Lower lobe of right lung (tissue), 2 donors: ENCODE measurements at regions not wholly inside any gene's neighbourhood (a gene's known extent, or its start where the extent isn't known, plus 50 kb on each side); places are given as distances from the start of the nearest gene placed in this dataset.

Experiments
- ATAC-seq, 2 donors: fragments of 200-7000 bp; cut with Tn5 transposase; one replicate each; pipeline ENCODE4 v1.9.1; 2020 to 2022; ENCODE audit warnings: mild to moderate bottlenecking in 2 of 2, moderate library complexity in 2 of 2
- DNase-seq: peaks from one replicate; pipeline ENCODE4 v3.0.0-alpha.2; 2020
- H3K27ac ChIP-seq: fragments of 200-600 bp; one replicate; pipeline ENCODE4 v1.8.0; 2022
- H3K27me3 ChIP-seq: fragments of 200-600 bp; one replicate; pipeline ENCODE4 v1.8.0; 2022; ENCODE audit warnings: low read depth
- H3K36me3 ChIP-seq: fragments of 200-600 bp; one replicate; pipeline ENCODE4 v1.8.0; 2022; ENCODE audit warnings: mild to moderate bottlenecking
- H3K4me1 ChIP-seq: fragments of 200-600 bp; one replicate; pipeline ENCODE4 v1.8.0; 2022
- H3K4me3 ChIP-seq: fragments of 200-600 bp; one replicate; pipeline ENCODE4 v1.8.0; 2022; ENCODE audit warnings: mild to moderate bottlenecking
- H3K9me3 ChIP-seq: fragments of 200-600 bp; one replicate; pipeline ENCODE4 v1.8.0; 2022
- intact Hi-C: fragments of 100-400 bp; cut with DNase I; formaldehyde crosslinking; loops from one replicate; pipeline ENCODE4 v1.11.0; 2022
- TF ChIP-seq, protein P1 (sequence below): fragments of 200-600 bp; IDR thresholded peaks from one replicate; pipeline ENCODE4 v1.8.0; 2022; ENCODE audit warnings: antibody characterized with exemption, mild to moderate bottlenecking
- donor health status: DM: no; HTN: yes; CAD: no; lungs with severe emphysema.

DNA sequence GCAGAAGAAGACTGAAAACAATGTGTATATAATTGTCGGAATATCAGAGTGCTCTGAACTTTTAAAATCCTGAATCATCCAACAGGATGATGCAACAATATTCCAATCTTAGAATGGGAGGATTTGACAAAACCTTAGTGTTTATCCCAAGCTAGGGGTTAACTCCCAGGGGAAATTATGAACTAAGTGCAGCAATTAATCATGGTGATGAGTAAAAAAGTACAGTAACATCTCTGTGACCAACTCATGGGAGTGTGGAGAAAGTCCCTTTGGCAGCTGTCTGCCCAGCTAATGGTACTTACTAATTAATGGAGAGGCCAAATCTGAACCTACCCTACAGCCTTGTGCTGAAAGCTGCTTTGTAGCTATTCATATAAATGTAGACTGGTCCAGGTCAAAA is 257.6 kb upstream of the DDX53 start:
- ATAC-seq (no peak), DNase-seq (no peak)
- no peaks in the 10 kb centered on the region for H3K4me1 ChIP-seq
- no peaks in the 10 kb centered on the region for H3K27me3 ChIP-seq
- H3K27ac ChIP-seq: no peak overlapping the region
- no peaks in the 10 kb centered on the region for H3K9me3 ChIP-seq
- intact Hi-C loops: no loop called here
- H3K36me3 ChIP-seq: no peaks in the 10 kb centered on the region
- TF ChIP-seq, protein P1, sequence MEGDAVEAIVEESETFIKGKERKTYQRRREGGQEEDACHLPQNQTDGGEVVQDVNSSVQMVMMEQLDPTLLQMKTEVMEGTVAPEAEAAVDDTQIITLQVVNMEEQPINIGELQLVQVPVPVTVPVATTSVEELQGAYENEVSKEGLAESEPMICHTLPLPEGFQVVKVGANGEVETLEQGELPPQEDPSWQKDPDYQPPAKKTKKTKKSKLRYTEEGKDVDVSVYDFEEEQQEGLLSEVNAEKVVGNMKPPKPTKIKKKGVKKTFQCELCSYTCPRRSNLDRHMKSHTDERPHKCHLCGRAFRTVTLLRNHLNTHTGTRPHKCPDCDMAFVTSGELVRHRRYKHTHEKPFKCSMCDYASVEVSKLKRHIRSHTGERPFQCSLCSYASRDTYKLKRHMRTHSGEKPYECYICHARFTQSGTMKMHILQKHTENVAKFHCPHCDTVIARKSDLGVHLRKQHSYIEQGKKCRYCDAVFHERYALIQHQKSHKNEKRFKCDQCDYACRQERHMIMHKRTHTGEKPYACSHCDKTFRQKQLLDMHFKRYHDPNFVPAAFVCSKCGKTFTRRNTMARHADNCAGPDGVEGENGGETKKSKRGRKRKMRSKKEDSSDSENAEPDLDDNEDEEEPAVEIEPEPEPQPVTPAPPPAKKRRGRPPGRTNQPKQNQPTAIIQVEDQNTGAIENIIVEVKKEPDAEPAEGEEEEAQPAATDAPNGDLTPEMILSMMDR: no peak
- no peak overlapping the region for H3K4me3 ChIP-seq

DNA sequence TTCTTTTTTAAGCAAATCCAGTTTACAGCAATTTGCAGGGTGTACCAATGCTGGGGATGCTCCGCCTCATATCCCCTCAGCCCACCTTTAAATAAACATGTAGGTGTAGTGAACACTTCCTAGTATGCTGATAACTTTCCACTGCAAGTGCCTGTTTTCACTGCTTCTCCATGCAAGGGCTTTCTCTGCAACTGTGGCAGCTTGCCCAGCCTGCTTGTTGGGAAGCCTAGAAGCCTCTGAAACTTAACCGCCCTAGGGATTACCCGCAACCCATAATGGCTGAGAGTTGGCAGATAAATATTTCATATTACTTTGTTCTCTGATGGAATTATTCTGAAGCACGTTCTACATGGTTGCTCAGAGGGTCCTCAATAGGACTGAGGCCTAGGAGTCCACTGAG is 253.7 kb upstream of the DDX53 start:
- H3K27me3 ChIP-seq: no peaks in the 10 kb centered on the region
- DNase-seq: no peak
- no peak for ATAC-seq
- no peaks in the 10 kb centered on the region for H3K9me3 ChIP-seq
- no peaks in the 10 kb centered on the region for H3K36me3 ChIP-seq
- intact Hi-C loops: no loop called here
- TF ChIP-seq, protein P1: no peak
- H3K4me3 ChIP-seq: no peak overlapping the region
- H3K4me1 ChIP-seq: no peaks in the 10 kb centered on the region
- no peak overlapping the region for H3K27ac ChIP-seq

- no peak overlapping the region for H3K4me3 ChIP-seq
- no peaks in the 10 kb centered on the region for H3K4me1 ChIP-seq
- TF ChIP-seq, protein P1: peak; percentile 58
- no peak for DNase-seq
- H3K27ac ChIP-seq: no peak overlapping the region
- peak in 1 of 2 donors; percentile 80 for ATAC-seq
- H3K36me3 ChIP-seq: no peaks in the 10 kb centered on the region
- H3K27me3 ChIP-seq: no peaks in the 10 kb centered on the region
- intact Hi-C loops: no loop called here
- no peaks in the 10 kb centered on the region for H3K9me3 ChIP-seq
These were observed 251.4 kb upstream of the DDX53 start for GRCh38 chrX:22748093-22748999.

DNA sequence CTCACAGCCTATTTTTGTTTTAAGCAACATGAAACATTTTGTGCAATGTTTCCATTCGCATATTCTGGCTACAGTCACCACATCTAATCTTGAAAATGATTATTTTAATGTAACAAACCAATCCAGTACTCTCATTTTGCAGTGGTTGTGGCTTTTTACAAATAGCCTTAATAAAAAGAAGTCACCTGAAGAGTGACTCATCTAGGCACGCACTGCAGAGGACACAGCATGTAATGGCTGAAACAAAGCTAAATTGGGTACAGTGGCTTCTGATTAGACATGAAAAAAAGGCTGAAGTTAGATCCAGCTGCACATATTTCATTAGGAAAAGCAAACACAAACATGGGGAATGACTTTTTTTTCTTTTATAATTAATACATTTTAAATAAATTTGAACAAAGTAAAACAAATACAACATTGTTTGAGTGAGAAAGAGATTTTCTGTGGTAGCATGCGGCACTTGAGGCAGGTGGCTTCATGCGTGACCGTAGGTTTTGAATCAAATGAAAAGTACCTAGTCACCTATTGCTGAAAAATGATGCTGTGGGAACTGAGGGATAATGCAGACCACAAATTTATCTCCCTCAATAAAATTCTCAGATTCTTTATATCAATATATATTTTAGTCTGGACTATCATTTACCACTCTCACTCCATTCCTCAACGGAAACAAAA is 240.8 kb upstream of the DDX53 start:
- no peak for ATAC-seq
- no peaks in the 10 kb centered on the region for H3K27me3 ChIP-seq
- intact Hi-C loops: no loop called here
- TF ChIP-seq, protein P1: no peak
- H3K9me3 ChIP-seq: no peaks in the 10 kb centered on the region
- DNase-seq: no peak
- no peaks in the 10 kb centered on the region for H3K36me3 ChIP-seq
- no peak overlapping the region for H3K4me3 ChIP-seq
- H3K27ac ChIP-seq: no peak overlapping the region
- no peaks in the 10 kb centered on the region for H3K4me1 ChIP-seq

DNA sequence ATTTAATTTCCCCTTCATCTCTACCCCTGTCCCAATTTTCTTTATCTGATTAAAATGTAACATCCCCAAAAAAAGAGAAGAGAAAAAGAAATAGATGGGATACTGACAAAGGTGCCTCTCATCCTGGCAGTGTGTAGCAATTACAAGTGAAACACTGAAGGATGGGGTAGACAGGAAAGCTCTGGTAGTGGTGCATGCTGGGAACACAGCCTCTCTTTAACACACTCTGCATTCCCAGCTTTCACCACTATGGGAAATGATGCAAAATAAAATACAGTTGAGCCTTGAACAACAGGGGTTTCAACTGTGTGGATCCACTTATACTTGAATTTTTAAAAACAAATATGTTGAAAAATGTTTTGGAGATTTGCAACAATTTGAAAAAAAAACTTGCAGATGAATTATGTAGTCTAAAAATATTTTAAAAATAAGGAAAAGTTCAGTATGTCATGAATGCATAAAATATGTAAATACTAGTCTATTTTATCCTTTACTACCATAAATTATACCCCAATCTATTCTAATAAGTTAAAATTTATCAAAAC is 239.2 kb upstream of the DDX53 start:
- no peak overlapping the region for H3K4me3 ChIP-seq
- TF ChIP-seq, protein P1: no peak
- H3K9me3 ChIP-seq: no peaks in the 10 kb centered on the region
- H3K27me3 ChIP-seq: no peaks in the 10 kb centered on the region
- H3K27ac ChIP-seq: no peak overlapping the region
- H3K36me3 ChIP-seq: no peaks in the 10 kb centered on the region
- H3K4me1 ChIP-seq: no peaks in the 10 kb centered on the region
- intact Hi-C loops: no loop called here
- no peak for ATAC-seq
- no peak for DNase-seq
